ENCODE measurements at regions not wholly inside any gene's neighbourhood (a gene's known extent, or its start where the extent isn't known, plus 50 kb on each side); places are given as distances from the start of the nearest gene placed in this dataset.

GRCh38 chr9:16100537-16101091 lies 547.8 kb downstream of the CCDC171 start:
- no peak for DNase-seq

- DNase-seq = no peak
Measured at GRCh38 chr9:16102154-16102553, 549.3 kb downstream of the CCDC171 start.

- no peak for DNase-seq
Measured at GRCh38 chr9:16103620-16104397, 551.0 kb downstream of the CCDC171 start.

GRCh38 chr9:16105168-16106020 lies 552.6 kb downstream of the CCDC171 start:
- no peak for DNase-seq

- no peak for DNase-seq
Measured at GRCh38 chr9:16106021-16106571, 553.3 kb downstream of the CCDC171 start.

- DNase-seq = no peak
Measured at GRCh38 chr9:16112116-16112515, 559.3 kb downstream of the CCDC171 start.

GRCh38 chr9:16115994-16116393 lies 563.2 kb downstream of the CCDC171 start:
- no peak for DNase-seq

- DNase-seq = no peak
Measured at GRCh38 chr9:16118043-16118442, 565.2 kb downstream of the CCDC171 start.

- DNase-seq = no peak
Measured at GRCh38 chr9:16119261-16120230, 566.7 kb downstream of the CCDC171 start.

GRCh38 chr9:16120231-16120641 lies 567.4 kb downstream of the CCDC171 start:
- DNase-seq = no peak

- DNase-seq = no peak
Measured at GRCh38 chr9:16120727-16121126, 567.9 kb downstream of the CCDC171 start.

- DNase-seq = no peak
Measured at GRCh38 chr9:16121168-16121567, 568.3 kb downstream of the CCDC171 start.

GRCh38 chr9:16121601-16122286 lies 568.9 kb downstream of the CCDC171 start:
- no peak for DNase-seq

- no peak for DNase-seq
Measured at GRCh38 chr9:16125629-16126028, 572.8 kb downstream of the CCDC171 start.

- no peak for DNase-seq
Measured at GRCh38 chr9:16126042-16126441, 573.2 kb downstream of the CCDC171 start.

- DNase-seq = no peak
Measured at GRCh38 chr9:16128003-16128402, 575.2 kb downstream of the CCDC171 start.

- no peak for DNase-seq
Measured at GRCh38 chr9:16131264-16131663, 578.4 kb downstream of the CCDC171 start.

GRCh38 chr9:16132513-16132912 lies 579.7 kb downstream of the CCDC171 start:
- DNase-seq = no peak

GRCh38 chr9:16133032-16133431 lies 580.2 kb downstream of the CCDC171 start:
- DNase-seq = no peak

GRCh38 chr9:16133556-16134227 lies 580.8 kb downstream of the CCDC171 start:
- DNase-seq = peak; percentile 36

- DNase-seq = no peak
Measured at GRCh38 chr9:16134351-16134750, 581.5 kb downstream of the CCDC171 start.
